GM19328 (cell line): ENCODE measurements at regions not wholly inside any gene's neighbourhood (a gene's known extent, or its start where the extent isn't known, plus 50 kb on each side); places are given as distances from the start of the nearest gene placed in this dataset.

Experiments
- ATAC-seq: cut with Tn5 transposase; IDR thresholded peaks from one replicate; pipeline ENCODE4 v1.9.1; 2021; ENCODE audit warnings: mild to moderate bottlenecking, moderate library complexity; ENCODE audit not compliant: unreplicated experiment

DNA sequence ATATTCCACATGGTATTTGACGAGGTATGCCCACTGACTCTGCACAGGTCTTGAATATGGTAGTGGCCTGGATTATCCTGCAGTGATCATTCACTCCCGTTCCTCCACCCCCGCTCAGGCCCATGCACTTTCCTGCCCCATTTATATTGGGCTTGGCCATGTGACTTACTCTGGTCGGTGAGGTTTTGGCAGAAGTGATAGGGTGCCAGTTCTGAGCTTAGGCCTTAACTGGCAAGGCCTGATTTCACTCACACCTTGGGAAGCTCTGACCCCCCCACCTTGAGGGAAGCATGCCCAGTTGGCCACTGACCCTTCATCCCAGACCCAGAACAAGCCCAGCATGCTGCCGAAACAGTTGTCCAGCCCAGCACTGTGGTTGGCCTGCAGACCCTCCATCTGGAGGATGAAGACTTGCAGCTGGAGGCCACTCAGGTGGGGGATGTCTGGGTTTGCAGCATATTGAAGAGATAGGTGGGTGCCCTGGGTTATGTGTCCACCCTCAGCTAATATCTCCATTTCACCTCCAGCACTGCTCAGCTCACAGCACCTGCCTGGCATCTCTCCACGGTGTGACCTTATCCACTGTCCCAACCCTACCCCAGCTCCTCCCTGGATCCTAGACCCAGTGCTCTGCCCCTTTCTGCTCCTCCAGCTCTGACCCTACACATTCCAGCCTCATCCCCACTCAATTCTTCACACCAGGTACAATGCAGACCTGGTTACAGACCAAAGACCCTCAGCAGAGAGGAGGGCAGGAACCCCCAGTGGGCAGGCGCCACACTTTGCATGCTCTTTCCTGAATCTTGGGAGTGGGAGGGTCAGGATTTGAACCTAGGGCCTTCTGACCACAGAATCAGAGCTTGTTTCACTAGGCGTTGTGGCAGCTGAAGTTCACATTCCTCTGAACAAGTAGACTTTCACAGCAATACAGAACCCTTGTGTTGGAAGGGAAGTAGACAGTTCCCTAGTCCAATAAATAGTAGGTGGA lies 138.1 kb upstream of the CHST15 start:
- ATAC-seq, result no peak

DNA sequence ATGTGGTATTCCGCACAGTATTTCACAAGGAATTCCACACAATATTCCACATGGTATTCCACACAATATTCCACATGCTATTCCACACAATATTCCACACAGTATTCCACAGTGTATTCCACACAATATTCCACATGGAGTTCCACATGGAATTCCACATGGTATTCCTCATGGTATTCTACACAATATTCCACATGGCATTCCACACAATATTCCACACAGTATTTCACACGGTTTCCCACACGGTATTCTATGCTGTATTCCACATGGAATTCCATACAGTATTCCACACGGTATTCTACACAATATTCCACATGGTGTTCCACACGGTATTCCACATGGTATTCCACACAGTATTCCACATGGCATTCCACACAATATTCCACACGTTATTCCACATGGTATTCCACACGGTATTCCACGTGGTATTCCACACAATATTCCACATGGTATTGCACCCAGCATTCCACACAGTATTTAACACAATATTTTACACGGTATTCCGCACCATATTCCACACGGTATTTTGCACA lies 137.3 kb upstream of the CHST15 start:
- no peak for ATAC-seq

DNA sequence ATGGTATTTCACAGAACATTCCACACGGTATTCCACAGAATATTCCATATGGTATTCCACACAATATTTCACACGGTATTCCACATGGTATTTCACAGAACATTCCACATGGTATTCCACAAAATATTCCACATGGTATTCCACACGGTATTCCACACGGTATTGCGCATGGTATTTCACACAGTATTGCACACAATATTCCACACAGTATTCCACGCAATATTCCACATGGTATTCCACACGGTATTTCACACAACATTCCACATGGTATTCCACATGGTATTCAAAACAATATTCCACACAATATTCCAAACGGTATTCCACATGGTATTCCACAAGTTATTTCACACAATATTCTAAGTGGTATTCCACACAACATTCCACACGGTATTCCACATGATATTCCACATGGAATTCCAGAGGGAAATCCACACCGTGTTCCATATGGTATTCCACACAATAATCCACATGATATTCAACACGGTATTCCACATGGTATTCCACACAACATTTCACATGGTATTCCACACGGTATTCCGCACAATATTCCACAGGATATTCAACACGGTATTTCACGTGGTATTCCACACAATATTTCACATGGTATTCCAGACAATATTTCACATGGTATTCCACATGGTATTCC lies 136.7 kb upstream of the CHST15 start:
- no peak for ATAC-seq

DNA sequence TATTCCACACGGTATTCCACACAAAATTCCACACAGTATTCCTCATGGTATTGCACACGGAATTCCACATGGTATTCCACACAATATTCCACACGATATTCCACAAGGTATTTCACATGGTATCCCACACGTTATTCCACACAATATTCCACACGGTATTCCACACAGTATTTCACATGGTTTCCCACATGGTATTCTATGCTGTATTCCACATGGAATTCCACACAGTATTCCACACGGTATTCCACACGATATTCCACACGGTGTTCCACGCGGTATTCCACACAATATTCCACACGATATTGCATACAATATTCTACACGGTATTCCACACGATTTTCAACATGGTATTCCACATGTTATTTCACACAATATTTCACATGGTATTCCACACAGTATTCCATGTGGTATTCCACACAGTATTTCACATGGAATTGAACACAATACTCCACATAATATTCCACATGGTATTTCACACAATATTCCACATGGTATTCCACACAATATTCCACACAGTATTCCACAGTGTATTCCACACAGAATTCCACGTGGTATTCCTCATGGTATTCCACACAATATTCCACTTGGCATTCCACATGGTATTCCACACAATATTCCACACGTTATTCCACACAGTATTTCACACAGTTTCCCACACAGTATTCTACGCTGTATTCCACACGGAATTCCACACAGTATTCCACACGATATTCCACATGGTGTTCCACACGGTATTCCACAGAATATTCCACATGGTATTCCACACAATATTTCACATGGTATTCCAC lies 136.0 kb upstream of the CHST15 start:
- ATAC-seq, result no peak

DNA sequence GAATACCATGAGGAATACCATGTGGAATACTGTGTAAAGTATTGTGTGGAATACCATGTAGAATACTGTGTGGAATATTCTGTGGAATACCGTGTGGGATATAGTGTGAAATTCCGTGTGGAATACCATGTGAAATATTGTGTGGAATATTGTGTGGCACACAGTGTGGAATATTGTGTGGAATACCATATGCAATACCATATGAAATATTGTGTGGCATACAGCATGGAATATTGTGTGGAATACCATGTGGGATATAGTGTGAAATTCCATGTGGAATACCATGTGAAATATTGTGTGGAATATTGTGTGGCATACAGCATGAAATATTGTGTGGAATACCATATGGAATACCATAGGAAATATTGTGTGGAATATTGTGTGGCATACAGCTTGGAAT lies 135.1 kb upstream of the CHST15 start:
- no peak for ATAC-seq

DNA sequence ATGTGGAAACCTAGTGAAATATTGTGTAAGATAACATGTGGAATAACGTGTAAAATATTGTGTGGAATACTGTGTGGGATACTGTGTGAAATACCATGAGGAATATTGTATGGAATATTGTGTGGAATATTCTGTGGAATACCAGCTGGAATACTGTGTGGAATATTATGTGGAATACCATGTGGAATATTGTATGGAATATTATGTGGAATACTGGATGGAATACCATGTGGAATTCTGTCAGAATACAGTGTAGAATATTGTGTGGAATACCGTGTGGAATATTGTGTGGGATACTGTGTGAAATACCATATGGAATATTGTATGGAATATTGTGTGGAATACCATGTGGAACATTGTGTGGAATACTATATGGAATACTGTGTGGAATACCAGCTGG lies 134.6 kb upstream of the CHST15 start:
- no peak for ATAC-seq

DNA sequence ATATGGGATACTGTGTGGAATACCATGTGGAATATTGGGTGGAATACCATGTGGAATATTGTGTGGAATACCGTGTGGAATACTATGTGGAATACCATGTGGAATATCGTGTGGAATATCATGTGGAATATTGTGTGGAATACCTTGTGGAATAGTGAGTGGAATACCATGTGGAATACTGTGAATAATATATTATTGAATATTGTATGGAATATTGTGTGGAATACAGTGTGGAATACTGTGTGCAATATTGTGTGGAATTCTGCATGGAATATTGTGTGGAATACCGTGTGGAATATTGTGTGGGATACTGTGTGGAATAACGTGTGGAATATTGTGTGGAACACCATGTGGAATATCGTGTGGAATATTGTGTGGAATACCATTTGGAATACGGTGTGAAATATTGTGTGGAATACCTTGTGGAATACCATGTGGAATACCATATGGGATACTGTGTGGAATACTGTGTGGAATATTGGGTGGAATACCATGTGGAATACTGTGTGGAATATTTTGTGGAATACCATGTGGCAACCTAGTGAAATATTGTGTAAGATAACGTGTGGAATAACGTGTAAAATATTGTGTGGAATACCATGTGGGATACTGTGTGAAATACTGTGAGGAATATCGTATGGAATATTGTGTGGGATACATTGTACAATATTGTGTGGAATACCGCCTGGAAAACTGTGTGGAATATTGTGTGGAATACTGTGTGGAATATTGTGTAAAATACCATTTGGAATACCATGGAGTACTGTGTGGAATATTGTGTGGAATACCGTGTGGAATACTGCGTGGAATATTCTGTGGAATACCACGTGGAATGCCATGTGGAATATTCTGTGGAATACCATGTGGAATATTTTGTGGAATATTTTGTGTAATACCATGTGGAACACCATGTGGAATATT lies 133.9 kb upstream of the CHST15 start:
- no peak for ATAC-seq

DNA sequence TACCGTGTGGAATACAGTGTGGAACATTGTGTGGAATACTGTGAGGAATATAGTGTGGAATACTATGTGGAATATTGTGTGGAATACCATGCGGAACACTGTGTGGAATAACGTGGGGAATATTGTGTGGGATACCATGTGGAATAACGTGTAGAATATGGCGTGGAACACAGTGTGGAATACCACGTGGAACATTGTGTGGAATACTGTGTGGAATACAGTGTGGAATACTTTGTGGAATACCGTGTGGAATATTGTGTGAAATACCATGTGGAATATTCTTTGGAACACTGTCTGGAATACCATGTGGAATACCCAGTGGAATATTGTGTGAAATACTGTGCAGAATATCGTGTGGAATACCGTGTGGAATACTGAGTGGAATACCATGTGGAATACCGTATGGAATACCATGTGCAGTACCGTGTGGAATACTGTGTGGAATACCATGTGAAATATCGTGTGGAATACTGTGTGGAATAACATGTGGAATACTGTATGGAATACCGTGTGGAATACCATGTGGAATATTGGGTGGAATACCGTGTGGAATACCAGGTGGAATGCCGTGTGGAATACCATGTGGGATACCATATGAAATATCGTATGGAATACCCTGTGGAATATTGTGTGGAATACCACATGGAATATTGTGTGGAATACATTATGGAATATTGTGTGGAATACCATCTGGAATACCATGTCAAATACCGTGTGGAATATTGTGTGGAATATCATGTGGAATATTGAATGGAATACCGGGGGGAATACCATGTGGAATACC lies 133.1 kb upstream of the CHST15 start:
- no peak for ATAC-seq

DNA sequence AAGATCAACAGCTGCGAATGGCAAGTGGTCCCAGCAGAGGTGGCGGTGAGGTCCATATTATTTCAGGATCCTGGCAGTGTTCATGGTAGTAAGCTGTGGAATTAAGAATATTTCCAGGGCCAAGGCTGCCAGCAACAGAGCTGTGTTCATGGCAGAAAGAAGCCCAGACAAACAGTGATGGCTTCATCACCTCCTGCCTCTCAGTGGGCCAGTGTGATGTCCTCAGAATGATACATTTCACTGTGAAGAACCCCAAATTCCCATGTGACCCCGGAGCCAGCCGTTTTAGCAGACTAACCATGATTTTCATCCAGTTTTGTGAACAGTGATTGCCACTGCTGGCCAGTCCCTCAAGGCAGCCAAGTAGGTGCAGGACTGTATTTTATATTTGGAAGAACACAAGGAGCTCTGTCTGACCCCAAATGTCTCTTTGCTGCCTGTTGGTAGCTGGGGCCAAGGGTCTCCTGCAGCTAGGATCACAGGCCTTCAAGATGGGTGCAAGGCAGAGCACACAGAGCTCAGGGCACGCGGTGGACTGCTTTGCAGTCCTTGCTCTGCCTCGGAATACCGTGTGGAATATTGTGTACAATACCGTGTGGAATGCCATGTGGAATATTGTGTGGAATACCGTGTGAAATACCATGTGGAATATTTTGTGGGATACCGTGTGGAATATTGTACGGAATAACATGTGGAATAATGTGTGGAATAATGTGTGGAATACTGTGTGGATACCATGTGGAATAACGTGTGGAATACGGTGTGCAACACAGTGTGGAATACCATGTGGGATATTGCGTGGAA lies 132.3 kb upstream of the CHST15 start:
- ATAC-seq, result no peak

DNA sequence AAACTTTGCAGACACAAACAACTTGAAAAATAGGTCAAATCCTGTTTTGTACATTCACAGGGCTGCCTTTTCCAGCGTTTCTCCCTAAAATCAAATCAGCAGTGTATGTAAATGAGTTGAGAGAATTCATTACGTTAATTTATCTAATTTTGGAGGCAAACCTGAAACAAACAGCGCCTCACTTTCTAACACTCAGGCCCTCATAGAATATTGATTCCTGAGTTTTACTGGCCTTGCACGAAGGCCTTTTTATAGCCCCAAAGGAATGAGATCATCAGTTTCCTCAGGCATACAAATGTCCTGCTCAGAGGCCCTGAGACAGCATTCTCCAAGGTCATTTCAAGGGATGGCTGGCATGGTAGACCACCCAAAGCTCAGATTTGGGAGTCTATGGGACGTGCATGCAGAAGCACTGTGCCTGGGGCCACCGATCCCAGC lies 131.7 kb upstream of the CHST15 start:
- no peak for ATAC-seq

DNA sequence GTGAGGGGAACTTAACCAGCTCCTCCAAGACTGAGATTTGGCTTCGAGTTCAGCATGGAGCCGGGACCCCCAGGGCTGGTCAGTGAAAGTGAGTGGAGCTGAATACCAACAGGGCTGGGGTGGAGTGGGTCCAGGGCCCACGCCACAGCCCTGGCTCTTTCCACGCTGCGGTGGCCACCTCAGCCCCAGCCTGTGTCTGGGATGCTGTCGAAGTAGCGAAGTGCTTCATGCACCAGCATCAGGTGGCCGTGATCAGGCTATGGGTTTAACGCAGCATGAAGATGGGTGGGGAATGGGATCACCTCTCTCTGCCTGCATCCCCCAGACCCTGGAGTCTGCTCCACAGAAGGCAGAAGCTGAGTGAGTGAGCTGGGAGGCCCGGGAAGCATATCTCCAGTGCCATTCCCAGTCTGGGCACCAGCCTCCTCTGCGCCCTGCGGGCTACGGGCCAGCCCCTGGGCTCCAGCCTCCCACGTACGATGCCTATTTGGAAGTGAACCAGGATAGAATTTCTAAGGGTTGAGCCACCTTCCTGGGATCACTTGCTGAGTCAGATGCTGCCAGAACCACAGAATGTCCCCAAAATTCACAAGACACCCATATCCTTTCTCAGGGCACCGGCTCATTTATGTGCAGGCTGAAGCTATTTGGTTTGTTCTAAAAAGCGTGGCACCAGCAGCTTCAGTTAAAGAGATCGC lies 131.1 kb upstream of the CHST15 start:
- ATAC-seq, result no peak

DNA sequence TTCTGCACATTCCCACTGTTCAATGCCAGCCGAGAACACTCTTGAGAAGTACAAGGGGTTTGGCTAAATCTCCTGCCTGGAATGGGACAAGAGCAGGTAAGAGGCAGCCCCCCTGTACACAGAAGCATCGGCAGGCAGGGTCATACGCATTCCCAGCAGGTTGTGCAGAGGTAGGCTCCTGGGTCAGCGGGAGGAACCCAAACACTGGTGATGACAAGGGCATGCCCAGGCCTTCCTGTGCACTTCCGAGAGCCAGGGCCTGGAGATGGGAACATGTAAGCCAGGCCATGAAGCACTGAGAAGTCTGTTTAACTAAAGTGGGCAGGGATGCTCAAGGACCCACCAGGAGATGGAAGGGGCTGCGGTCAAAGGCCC lies 130.3 kb upstream of the CHST15 start:
- ATAC-seq, result no peak

DNA sequence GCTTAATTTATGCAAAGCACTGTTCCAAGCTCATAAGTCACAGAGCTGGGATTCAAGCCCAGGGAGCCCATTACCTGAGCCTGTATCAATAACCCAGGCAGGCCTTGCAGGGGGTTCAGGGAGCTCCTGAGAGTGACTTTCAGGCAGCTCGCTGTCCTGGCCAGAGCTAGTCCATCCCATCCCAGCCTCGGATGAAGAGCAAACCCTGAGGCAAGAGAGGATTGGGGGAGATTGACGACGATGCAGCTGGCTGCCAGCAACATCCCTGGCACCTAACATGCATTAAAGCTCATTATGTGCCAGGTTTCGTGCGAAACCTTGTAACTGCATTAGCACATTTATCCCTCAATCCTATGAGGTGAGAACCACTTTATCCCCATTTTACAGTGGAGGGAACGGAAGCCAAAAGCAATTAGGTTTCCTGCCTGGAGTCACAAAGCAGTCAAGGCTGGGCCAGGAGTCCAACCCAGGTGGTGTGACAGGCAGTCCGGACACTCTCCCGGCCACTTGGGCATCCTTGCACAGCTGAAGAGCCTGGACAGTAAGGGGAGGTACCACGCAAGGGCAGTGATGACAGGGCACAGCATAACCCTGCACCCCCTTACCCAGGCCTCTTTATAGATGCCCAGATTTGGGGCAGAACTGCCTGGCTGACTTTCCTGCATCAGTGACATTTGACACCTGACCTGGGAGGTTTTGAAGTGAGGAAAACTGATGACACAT lies 129.8 kb upstream of the CHST15 start:
- ATAC-seq, result no peak

DNA sequence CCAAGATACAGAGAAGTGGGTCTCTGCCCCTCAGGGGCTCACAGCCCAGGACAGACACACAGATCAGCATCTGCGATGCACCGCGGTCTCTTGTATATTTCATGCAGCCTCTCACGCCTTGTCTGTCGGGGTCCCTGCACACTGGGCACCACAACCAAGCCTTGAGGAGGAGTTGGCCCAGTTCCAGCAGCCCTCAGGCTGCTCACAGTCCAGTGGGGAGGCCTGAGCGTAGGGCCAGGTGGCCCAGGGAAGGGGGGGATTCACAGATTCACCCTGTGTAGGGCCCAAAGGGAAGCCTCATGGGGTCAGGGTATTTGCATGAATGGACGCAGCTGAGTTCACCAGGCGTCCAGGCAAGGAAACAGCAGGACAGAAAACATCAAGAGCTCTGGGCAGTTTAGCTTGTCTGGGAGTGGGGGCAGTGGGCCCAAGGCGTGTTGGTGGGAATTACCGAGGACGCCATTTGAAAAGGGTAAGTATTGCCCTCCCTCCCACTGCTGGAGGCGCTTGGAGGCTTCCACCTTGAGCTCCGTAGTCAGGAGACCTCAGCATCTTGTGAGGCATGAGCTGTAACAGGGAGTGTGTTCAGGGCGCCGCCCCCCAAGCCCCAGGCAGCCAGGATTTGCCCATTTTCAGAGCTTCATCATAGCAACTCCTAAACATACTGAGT lies 129.1 kb upstream of the CHST15 start:
- ATAC-seq, result no peak

DNA sequence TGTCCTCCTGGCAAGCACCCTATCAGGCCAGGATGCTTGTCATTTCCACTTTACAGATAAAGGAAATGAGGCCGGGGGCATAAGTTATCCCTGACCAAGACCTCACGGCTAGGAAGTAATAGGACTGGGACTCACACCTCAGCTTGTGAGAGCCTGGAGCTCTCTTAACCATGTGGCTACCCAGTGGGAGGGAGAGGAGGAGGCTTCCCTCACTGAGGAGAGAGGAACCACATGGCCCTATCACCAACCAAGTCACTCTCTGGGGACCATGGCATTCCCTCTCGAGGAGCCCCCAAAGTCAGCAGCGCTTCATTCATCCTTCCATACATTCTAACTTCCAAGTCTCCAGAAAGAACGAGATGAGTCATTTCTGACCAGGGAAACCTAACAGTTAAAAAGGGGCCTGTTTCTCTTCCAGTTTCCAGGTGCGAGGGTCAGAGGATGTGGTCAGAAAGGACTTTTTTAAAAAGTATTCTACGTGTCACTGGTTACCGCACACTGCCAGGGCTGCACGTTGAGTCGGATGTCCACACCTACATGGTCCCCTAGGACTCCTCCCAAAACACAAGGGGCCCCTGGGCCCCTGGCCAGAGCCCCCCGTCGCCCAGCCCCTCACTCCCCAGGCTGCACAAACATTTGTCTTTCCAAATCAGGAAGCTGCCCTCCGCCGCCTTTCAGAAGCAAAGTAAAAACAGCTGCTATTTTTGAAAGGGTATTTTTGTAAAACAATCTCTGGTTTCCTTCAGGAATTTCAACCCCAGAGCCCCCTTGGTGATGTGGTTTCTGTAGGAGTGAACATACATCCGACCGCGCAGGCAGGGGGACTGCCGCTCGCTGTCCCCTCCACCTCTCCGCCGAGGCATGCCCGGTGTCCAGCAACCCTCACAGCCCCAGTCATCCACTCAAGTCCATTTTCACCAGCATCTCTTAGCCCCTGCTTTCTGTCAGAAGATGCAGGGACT lies 128.2 kb upstream of the CHST15 start:
- peak; percentile 52 for ATAC-seq

DNA sequence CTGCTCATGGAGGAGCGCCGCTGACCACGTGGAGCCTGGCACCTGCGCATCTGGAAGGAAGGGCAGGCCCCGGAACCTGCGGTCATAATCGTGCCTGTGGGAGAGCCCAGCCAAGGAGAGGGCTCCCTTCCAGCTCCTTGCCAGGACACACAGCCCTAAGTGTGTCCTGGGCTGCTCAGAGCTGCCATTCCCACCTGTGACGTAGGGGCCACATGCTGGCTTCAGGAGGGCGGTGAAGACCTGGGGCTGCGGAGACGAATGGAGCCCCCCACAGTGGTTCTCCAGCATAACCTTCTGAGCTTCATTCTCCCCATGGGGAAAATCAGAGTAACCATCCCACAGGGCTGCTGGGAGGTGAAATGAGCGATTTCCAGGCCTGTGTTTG lies 127.6 kb upstream of the CHST15 start:
- ATAC-seq, result no peak
